Karpas-422 (cell line): ENCODE measurements at regions not wholly inside any gene's neighbourhood (a gene's known extent, or its start where the extent isn't known, plus 50 kb on each side); places are given as distances from the start of the nearest gene placed in this dataset.

ENCODE experiments used
- DNase-seq: peaks from one replicate; pipeline ENCODE4 v3.0.0-alpha.2; 2015
- H2AFZ ChIP-seq: fragments of 200-600 bp; sonication (generic); 2 replicates; pipeline ENCODE4 v1.6.1; 2014; ENCODE audit warnings: antibody characterized with exemption, low read length, mixed read lengths
- H3K27ac ChIP-seq: fragments of 200-600 bp; sonication (generic); 2 replicates; pipeline ENCODE4 v1.5.1; 2014; ENCODE audit warnings: mild to moderate bottlenecking, low read length, moderate library complexity
- H3K27me3 ChIP-seq: fragments of 200-600 bp; sonication (generic); 2 replicates; pipeline ENCODE4 v1.6.1; 2014; ENCODE audit warnings: low read length, mixed read lengths
- H3K36me3 ChIP-seq: fragments of 200-600 bp; sonication (generic); 2 replicates; pipeline ENCODE4 v1.6.1; 2014; ENCODE audit warnings: low read length, mixed read lengths; ENCODE audit not compliant: insufficient read depth
- H3K4me1 ChIP-seq: fragments of 200-600 bp; sonication (generic); 2 replicates; pipeline ENCODE4 v1.6.1; 2014; ENCODE audit warnings: mild to moderate bottlenecking, low read length, mixed read lengths
- H3K4me2 ChIP-seq: fragments of 200-600 bp; sonication (generic); 2 replicates; pipeline ENCODE4 v1.6.1; 2014; ENCODE audit warnings: low read length, low read depth, mild to moderate bottlenecking; ENCODE audit not compliant: poor library complexity, severe bottlenecking
- H3K4me3 ChIP-seq: fragments of 200-600 bp; sonication (generic); 2 replicates; pipeline ENCODE4 v1.5.1; 2014; ENCODE audit warnings: mild to moderate bottlenecking, antibody characterized with exemption, low read length, mixed read lengths
- H3K79me2 ChIP-seq: fragments of 200-600 bp; sonication (generic); 2 replicates; pipeline ENCODE4 v1.6.1; 2014; ENCODE audit warnings: mild to moderate bottlenecking, low read length, mixed read lengths
- H3K9ac ChIP-seq: fragments of 200-600 bp; sonication (generic); 2 replicates; pipeline ENCODE4 v1.6.0; 2014; ENCODE audit warnings: low read length
- H3K9me2 ChIP-seq: fragments of 200-600 bp; sonication (generic), shearing (Covaris generic); replicated peaks from 2 replicates; pipeline ENCODE4 v1.6.0; 2014; ENCODE audit warnings: mild to moderate bottlenecking, low read length, moderate library complexity; ENCODE audit not compliant: insufficient read depth
- H3K9me3 ChIP-seq: fragments of 300-700, 200-600 bp; sonication (generic); 2 replicates; pipeline ENCODE4 v1.6.1; 2014; ENCODE audit warnings: low read length, mixed read lengths
- H4K20me1 ChIP-seq: fragments of 200-600 bp; sonication (generic); 2 replicates; pipeline ENCODE4 v1.6.1; 2014; ENCODE audit warnings: mild to moderate bottlenecking, antibody characterized with exemption, low read length, low read depth; ENCODE audit not compliant: insufficient read depth

GRCh38 chr1:200496937-200497336 lies 87.1 kb upstream of the ZNF281 start:
- no peaks in the 10 kb centered on the region for H4K20me1 ChIP-seq
- H3K4me2 ChIP-seq: no peak overlapping the region
- no peaks in the 10 kb centered on the region for H3K36me3 ChIP-seq
- no peaks in the 10 kb centered on the region for H3K4me1 ChIP-seq
- H3K4me3 ChIP-seq: no peak overlapping the region
- H3K9ac ChIP-seq: no peak overlapping the region
- DNase-seq: no peak
- H3K27ac ChIP-seq: no peak overlapping the region
- H3K79me2 ChIP-seq: no peaks in the 10 kb centered on the region
- H3K9me3 ChIP-seq: no peaks in the 10 kb centered on the region
- no peak overlapping the region for H2AFZ ChIP-seq
- H3K9me2 ChIP-seq: no peaks in the 10 kb centered on the region
- H3K27me3 ChIP-seq: 0 out of 2 replicates have a peak, but pooled peaks cover 3% of the 10 kb centered on the region

DNA sequence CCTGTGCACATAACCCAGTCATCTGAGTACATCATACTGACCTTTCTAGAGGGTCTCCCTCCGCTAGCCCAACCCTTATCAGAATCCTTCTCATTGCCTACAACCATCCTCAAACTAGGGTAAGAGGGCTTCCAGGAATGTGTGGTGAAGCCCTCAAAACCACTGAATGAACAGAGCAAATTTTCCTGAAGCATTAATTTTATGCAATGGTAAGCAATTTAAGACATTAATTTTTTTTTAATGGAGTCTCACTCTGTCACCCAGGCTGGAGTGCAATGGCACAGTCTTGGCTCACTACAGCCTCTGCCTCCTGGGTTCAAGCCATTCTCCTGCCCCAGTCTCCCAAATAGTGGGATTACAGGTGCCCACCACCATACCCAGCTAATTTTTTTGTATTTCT lies 86.1 kb upstream of the ZNF281 start:
- Histone ChIP-seq H3K27me3 (0 out of 2 replicates have a peak, but pooled peaks cover 3% of the 10 kb centered on the region), H3K4me2 (no peak overlapping the region), H3K4me3 (no peak overlapping the region)

GRCh38 chr1:200493344-200493743 lies 83.5 kb upstream of the ZNF281 start:
- no peak for DNase-seq
- no peak overlapping the region for H3K27ac ChIP-seq
- H3K4me3 ChIP-seq: no peak overlapping the region
- H2AFZ ChIP-seq: no peak overlapping the region
- H3K36me3 ChIP-seq: no peaks in the 10 kb centered on the region
- no peak overlapping the region for H3K4me2 ChIP-seq
- no peaks in the 10 kb centered on the region for H3K9me3 ChIP-seq
- H3K4me1 ChIP-seq: no peaks in the 10 kb centered on the region
- no peaks in the 10 kb centered on the region for H3K27me3 ChIP-seq
- no peaks in the 10 kb centered on the region for H4K20me1 ChIP-seq
- no peaks in the 10 kb centered on the region for H3K79me2 ChIP-seq
- no peaks in the 10 kb centered on the region for H3K9me2 ChIP-seq
- H3K9ac ChIP-seq: no peak overlapping the region

More for the DNA sequence above, 86.1 kb upstream of the ZNF281 start:
- Histone ChIP-seq H3K36me3 (no peaks in the 10 kb centered on the region), H3K9ac (no peak overlapping the region), H2AFZ (no peak overlapping the region), H3K27ac (no peak overlapping the region), H4K20me1 (no peaks in the 10 kb centered on the region), H3K9me2 (no peaks in the 10 kb centered on the region), H3K79me2 (no peaks in the 10 kb centered on the region), H3K4me1 (no peaks in the 10 kb centered on the region), H3K9me3 (no peaks in the 10 kb centered on the region)
- DNase-seq: no peak

- no peaks in the 10 kb centered on the region for H4K20me1 ChIP-seq
- H3K9me3 ChIP-seq: no peaks in the 10 kb centered on the region
- no peaks in the 10 kb centered on the region for H3K9me2 ChIP-seq
- no peaks in the 10 kb centered on the region for H3K27me3 ChIP-seq
- no peak overlapping the region for H3K4me3 ChIP-seq
- H3K4me1 ChIP-seq: no peaks in the 10 kb centered on the region
- no peak overlapping the region for H2AFZ ChIP-seq
- no peak overlapping the region for H3K9ac ChIP-seq
- no peak overlapping the region for H3K4me2 ChIP-seq
- H3K36me3 ChIP-seq: no peaks in the 10 kb centered on the region
- no peak overlapping the region for H3K27ac ChIP-seq
- no peaks in the 10 kb centered on the region for H3K79me2 ChIP-seq
- no peak for DNase-seq
Observed at GRCh38 chr1:200491103-200491502, 81.3 kb upstream of the ZNF281 start.

DNA sequence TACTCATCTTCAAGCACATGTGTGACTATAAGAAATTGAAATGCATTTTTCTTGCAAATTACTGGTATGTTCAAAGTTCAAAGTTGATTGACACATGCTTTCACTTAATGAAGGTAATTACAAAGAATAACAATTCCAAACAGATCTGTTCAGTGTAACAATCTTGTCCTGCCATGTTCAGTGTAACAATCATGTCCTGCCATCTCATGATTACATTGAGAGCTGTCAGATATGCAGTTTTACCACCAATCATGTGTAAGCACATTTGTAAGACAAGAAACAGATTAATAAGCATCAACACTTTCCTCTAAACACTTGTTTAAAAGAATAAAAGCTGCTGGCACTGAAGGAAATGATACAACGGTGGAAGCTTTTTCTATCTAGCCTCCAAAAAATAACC lies 80.3 kb upstream of the ZNF281 start:
- Histone ChIP-seq H3K9me2 (no peaks in the 10 kb centered on the region), H2AFZ (no peak overlapping the region), H3K27me3 (no peaks in the 10 kb centered on the region), H3K4me1 (no peaks in the 10 kb centered on the region), H3K9me3 (no peaks in the 10 kb centered on the region), H3K27ac (no peak overlapping the region), H3K4me2 (no peak overlapping the region), H3K9ac (no peak overlapping the region), H4K20me1 (no peaks in the 10 kb centered on the region), H3K36me3 (no peaks in the 10 kb centered on the region), H3K4me3 (no peak overlapping the region), H3K79me2 (no peaks in the 10 kb centered on the region)
- no peak for DNase-seq

DNA sequence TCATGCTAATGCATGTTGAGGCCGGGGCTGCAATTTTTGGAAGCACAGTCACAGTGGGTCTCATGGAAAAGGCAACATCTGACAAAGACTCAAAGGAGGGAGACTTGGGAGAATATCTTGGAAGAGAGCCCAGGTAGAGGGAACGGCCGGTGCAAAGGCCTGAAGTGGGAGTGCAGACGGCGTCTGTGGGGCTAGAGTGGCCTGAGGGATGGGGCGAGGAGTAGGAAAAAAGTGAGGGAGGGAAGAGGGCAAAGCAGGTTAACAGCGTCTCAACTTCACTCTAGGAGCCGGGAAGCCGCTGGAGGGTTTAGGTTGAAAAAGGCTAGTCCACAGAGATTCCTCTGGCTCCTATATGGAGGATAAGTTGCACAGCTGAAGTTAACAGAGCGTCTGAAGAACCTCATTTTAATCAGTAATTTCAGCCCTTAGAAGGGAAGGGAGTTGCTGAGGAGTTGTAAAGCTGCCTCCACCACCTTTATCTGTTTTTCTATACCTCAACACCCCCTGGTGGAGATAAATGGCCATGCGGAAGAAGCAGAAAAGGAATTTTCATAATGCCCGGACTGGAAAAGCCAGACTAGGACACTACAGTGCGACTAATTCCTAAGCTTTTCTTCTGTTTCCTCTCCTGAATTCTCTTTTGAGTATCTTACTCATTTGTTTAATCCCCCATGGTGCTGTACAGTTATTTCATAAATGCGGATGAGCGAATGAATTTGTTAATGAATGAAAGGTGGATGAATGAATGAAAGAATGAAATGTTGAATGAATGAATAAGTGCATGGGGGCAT lies 78.7 kb upstream of the ZNF281 start:
- H3K4me3 ChIP-seq: no peak overlapping the region
- no peak overlapping the region for H3K9ac ChIP-seq
- no peak overlapping the region for H3K27ac ChIP-seq
- H3K4me1 ChIP-seq: no peaks in the 10 kb centered on the region
- H2AFZ ChIP-seq: no peak overlapping the region
- H3K79me2 ChIP-seq: no peaks in the 10 kb centered on the region
- H3K9me3 ChIP-seq: no peaks in the 10 kb centered on the region
- DNase-seq: peak; percentile 82
- no peaks in the 10 kb centered on the region for H3K9me2 ChIP-seq
- H3K27me3 ChIP-seq: no peaks in the 10 kb centered on the region
- H3K4me2 ChIP-seq: no peak overlapping the region
- H4K20me1 ChIP-seq: no peaks in the 10 kb centered on the region
- no peaks in the 10 kb centered on the region for H3K36me3 ChIP-seq

- no peaks in the 10 kb centered on the region for H3K79me2 ChIP-seq
- H3K36me3 ChIP-seq: no peaks in the 10 kb centered on the region
- H3K9me2 ChIP-seq: no peaks in the 10 kb centered on the region
- H3K4me3 ChIP-seq: no peak overlapping the region
- no peaks in the 10 kb centered on the region for H3K27me3 ChIP-seq
- H2AFZ ChIP-seq: no peak overlapping the region
- no peak overlapping the region for H3K27ac ChIP-seq
- DNase-seq: no peak
- H3K4me2 ChIP-seq: no peak overlapping the region
- H3K9ac ChIP-seq: no peak overlapping the region
- H4K20me1 ChIP-seq: no peaks in the 10 kb centered on the region
- H3K9me3 ChIP-seq: no peaks in the 10 kb centered on the region
- no peaks in the 10 kb centered on the region for H3K4me1 ChIP-seq
Observed at GRCh38 chr1:200487650-200488049, 77.8 kb upstream of the ZNF281 start.

DNA sequence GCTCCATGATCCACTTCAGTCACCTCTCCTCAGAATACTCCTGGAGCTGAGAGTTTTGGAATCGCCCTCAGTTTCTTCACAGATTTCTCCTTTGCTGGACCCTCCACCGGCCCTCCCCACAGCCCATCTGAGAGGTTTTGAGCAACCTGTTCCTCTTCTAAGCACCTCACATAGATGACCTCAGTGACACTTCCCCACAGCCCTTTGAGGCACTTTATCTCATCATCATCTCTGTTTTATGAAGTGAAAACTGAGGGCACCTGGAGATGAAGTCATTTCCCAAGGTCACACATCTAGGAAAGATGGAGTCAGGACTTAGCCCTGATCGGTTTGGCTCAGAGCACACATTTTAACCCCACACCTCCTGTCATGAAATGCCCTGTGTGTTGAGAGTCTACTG lies 76.8 kb upstream of the ZNF281 start:
- Histone ChIP-seq H3K27ac (no peak overlapping the region), H3K79me2 (no peaks in the 10 kb centered on the region), H3K4me3 (no peak overlapping the region), H3K4me1 (no peaks in the 10 kb centered on the region), H3K36me3 (no peaks in the 10 kb centered on the region), H3K27me3 (no peaks in the 10 kb centered on the region), H3K9me2 (no peaks in the 10 kb centered on the region), H3K9ac (no peak overlapping the region), H4K20me1 (no peaks in the 10 kb centered on the region), H3K4me2 (no peak overlapping the region), H3K9me3 (no peaks in the 10 kb centered on the region), H2AFZ (no peak overlapping the region)
- no peak for DNase-seq
